K562 (cell line): ENCODE measurements at regions not wholly inside any gene's neighbourhood (a gene's known extent, or its start where the extent isn't known, plus 50 kb on each side); places are given as distances from the start of the nearest gene placed in this dataset.

Experiments used
- ATF1 ChIP-seq, 2 experiments: fragments of 450-650 bp in 1 of 2; IDR thresholded peaks; 2 replicates each; pipeline ENCODE4 v1.6.1; 2016; ENCODE audit warnings: missing compliant biosample characterization in 1 of 2, missing genetic modification characterization in 1 of 2
- JUNB ChIP-seq: fragments of 450-650 bp; formaldehyde crosslinking; conservative IDR thresholded peaks from 2 replicates; pipeline ENCODE4 v1.4.0; 2020; ENCODE audit warnings: mild to moderate bottlenecking
- KLF16 ChIP-seq: IDR thresholded peaks from 2 replicates; pipeline ENCODE4 v1.6.1; 2016; ENCODE audit warnings: antibody characterized with exemption
- MTA2 ChIP-seq: fragments of 450-650 bp; IDR thresholded peaks from 2 replicates; pipeline ENCODE4 v1.6.1; 2016; ENCODE audit warnings: low read depth
- NCOA1 ChIP-seq: fragments of 450-650 bp; IDR thresholded peaks from 2 replicates; pipeline ENCODE4 v1.6.1; 2016; ENCODE audit warnings: low read depth
- POLR2A ChIP-seq: fragments of 450-650 bp; conservative IDR thresholded peaks from 2 replicates; pipeline ENCODE4 v1.6.1; 2016
- SREBF1 ChIP-seq: fragments of 150-350 bp; IDR thresholded peaks from 2 replicates; pipeline ENCODE4 v1.6.1; 2014; ENCODE audit warnings: antibody characterized with exemption, low read depth, low read length, borderline replicate concordance
- U2AF2 ChIP-seq: fragments of 200-400 bp; formaldehyde crosslinking; optimal IDR thresholded peaks from 2 replicates; pipeline ENCODE3; 2017; ENCODE audit warnings: low read depth, mild to moderate bottlenecking, low read length
- ZKSCAN3 ChIP-seq: fragments of 250-450 bp; sonication (Bioruptor Pico); IDR thresholded peaks from 2 replicates; pipeline ENCODE4 v1.4.0; 2020
- ZNF121 ChIP-seq: sonication (generic); formaldehyde crosslinking; conservative IDR thresholded peaks from 2 replicates; pipeline ENCODE4 v1.8.0; 2022; ENCODE audit warnings: missing genetic modification reagents
- ZNF239 ChIP-seq: fragments of 250-450 bp; sonication (Bioruptor Pico); IDR thresholded peaks from 2 replicates; pipeline ENCODE4 v1.4.0; 2020; ENCODE audit warnings: mild to moderate bottlenecking
- ZNF584 ChIP-seq: fragments of 200-800 bp; sonication (Bioruptor generic); IDR thresholded peaks from 2 replicates; pipeline ENCODE4 v1.6.1; 2016; ENCODE audit warnings: low read depth, mild to moderate bottlenecking, missing genetic modification characterization, missing compliant biosample characterization
- TF ChIP-seq, protein P1 (sequence below): sonication (generic); formaldehyde crosslinking; IDR thresholded peaks from 2 replicates; pipeline ENCODE4 v1.8.0; 2022; ENCODE audit warnings: mild to moderate bottlenecking, missing genetic modification reagents
- TF ChIP-seq, protein P2 (sequence below), 3 experiments: IDR thresholded peaks in 2 of 3; conservative IDR thresholded peaks in 1 of 3; 2 replicates each; pipeline ENCODE4 v1.5.1; 2011 to 2012; ENCODE audit warnings: low read length in 3 of 3, mild to moderate bottlenecking in 3 of 3, control low read depth in 2 of 3, improper control_type of control experiment in 1 of 3, inconsistent platforms in 1 of 3, low read depth in 1 of 3, mixed read lengths in 1 of 3, moderate library complexity in 1 of 3; ENCODE audit not compliant: insufficient read depth in 2 of 3

DNA sequence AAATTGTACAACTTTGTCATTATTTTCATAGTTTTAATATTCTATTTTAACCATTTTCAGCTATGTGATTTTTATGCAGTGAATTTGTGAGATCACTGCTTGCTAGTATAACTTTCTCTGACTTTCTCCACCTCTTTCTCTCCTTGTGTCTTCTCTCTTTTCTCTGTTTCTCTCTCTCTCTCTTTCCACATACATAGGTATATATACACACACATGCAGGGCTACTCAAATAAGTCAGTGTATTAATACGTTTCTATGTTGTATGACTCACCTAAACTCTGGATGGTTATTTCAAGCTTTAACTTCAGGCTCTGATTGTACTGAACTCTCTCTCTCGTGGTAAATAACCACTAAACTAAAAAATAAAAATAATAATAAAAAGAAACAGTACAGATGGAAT is 1389.3 kb upstream of the ALCAM start:
- TF ChIP-seq, protein P1, sequence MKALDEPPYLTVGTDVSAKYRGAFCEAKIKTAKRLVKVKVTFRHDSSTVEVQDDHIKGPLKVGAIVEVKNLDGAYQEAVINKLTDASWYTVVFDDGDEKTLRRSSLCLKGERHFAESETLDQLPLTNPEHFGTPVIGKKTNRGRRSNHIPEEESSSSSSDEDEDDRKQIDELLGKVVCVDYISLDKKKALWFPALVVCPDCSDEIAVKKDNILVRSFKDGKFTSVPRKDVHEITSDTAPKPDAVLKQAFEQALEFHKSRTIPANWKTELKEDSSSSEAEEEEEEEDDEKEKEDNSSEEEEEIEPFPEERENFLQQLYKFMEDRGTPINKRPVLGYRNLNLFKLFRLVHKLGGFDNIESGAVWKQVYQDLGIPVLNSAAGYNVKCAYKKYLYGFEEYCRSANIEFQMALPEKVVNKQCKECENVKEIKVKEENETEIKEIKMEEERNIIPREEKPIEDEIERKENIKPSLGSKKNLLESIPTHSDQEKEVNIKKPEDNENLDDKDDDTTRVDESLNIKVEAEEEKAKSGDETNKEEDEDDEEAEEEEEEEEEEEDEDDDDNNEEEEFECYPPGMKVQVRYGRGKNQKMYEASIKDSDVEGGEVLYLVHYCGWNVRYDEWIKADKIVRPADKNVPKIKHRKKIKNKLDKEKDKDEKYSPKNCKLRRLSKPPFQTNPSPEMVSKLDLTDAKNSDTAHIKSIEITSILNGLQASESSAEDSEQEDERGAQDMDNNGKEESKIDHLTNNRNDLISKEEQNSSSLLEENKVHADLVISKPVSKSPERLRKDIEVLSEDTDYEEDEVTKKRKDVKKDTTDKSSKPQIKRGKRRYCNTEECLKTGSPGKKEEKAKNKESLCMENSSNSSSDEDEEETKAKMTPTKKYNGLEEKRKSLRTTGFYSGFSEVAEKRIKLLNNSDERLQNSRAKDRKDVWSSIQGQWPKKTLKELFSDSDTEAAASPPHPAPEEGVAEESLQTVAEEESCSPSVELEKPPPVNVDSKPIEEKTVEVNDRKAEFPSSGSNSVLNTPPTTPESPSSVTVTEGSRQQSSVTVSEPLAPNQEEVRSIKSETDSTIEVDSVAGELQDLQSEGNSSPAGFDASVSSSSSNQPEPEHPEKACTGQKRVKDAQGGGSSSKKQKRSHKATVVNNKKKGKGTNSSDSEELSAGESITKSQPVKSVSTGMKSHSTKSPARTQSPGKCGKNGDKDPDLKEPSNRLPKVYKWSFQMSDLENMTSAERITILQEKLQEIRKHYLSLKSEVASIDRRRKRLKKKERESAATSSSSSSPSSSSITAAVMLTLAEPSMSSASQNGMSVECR (CRISPR knock-in tag): no peak
- no peak for TF ChIP-seq POLR2A
- TF ChIP-seq, protein P2, sequence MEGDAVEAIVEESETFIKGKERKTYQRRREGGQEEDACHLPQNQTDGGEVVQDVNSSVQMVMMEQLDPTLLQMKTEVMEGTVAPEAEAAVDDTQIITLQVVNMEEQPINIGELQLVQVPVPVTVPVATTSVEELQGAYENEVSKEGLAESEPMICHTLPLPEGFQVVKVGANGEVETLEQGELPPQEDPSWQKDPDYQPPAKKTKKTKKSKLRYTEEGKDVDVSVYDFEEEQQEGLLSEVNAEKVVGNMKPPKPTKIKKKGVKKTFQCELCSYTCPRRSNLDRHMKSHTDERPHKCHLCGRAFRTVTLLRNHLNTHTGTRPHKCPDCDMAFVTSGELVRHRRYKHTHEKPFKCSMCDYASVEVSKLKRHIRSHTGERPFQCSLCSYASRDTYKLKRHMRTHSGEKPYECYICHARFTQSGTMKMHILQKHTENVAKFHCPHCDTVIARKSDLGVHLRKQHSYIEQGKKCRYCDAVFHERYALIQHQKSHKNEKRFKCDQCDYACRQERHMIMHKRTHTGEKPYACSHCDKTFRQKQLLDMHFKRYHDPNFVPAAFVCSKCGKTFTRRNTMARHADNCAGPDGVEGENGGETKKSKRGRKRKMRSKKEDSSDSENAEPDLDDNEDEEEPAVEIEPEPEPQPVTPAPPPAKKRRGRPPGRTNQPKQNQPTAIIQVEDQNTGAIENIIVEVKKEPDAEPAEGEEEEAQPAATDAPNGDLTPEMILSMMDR (IDR thresholded peaks at IDR 0.05 in 2 of 3, conservative IDR thresholded peaks at IDR 0.05 in 1 of 3; ENCODE audit: insufficient read depth in 2 of 3, low read depth in 1 of 3, low read length in 3 of 3): no peak
- no peak for TF ChIP-seq JUNB (CRISPR knock-in tag)
- TF ChIP-seq KLF16: no peak
- TF ChIP-seq ATF1 (CRISPR knock-in tag; IDR thresholded peaks at IDR 0.05): no peak
- TF ChIP-seq ATF1 (tag; IDR thresholded peaks at IDR 0.05): no peak
- TF ChIP-seq MTA2: no peak
- no peak for TF ChIP-seq ZKSCAN3 (CRISPR knock-in tag)
- no peak for TF ChIP-seq ZNF121 (CRISPR knock-in tag)
- TF ChIP-seq NCOA1: no peak
- no peak for TF ChIP-seq SREBF1
- TF ChIP-seq ZNF239: no peak
- no peak for TF ChIP-seq U2AF2
- no peak for TF ChIP-seq ZNF584 (CRISPR knock-in tag)
